ENCODE measurements at regions not wholly inside any gene's neighbourhood (a gene's known extent, or its start where the extent isn't known, plus 50 kb on each side); places are given as distances from the start of the nearest gene placed in this dataset.
"Not testable (repeated sequence)": the region's sequence is repeated elsewhere in the genome, so short reads cannot be mapped to it uniquely, and the experiment has no call there.

DNA sequence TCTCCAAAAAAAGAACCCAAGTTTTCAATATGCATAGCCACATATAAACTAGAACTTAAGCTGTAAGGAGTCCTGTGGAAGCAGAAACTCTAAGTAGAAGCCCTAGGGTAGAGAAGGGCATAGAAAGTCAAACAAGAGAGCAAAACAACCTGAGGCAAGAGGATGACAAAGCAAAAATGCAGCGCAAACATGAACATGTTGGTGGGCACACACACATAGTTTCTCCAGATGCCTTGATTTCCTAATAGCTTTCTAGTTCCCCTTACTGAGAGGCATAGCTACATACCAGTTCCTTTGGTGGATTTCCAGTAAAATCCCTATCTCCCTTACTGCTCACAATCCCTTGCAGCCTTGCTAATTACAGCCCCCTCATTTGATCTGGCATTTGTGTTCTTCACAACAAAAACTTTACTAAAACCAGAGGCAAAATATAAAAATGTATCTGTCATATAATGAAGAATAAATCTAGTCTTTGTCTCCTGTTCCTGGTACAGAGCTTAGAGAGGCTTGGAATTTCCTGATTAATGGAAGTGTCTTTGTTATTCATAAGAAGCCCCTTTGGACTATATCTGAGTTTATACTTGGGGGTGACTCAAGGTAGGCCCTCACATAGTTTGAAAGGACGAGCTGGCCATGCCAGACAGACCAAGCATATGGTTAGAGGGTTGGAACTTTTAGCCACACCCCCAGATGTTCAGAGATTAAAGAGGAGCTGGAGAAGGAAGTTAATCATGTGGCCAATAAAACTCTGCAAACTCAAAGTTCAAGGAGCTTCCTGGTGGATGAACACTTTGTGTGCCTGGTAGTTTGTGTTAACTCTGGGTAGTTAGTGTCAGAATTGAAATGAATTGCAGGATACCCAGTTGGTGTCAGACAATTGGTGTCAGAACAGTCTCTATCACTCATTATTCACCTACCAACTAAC lies 52.7 kb upstream of the ZCCHC13 start:
- DNase-seq, result no peak

- DNase-seq, result no peak
Observed at GRCh38 chrX:74250574-74250973, 53.4 kb upstream of the ZCCHC13 start.

DNA sequence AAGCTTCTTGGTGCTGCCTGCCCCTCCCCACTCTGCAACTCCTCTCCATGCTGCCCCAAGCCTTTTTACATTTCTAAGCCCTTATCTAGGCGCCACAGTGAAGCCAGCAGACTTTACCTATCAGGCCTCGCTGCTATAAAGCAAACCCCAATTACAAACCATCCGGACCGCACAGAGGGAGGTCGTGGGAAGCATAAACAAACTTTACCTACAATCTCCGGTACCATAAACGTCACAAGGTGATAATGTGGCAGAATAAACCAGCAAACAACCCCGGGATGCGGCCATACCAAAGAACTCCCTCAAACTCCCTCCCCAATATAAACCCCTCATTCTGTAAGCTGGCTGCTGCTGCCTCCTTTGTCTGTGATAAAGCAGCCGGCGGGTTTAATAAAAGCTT lies 54.0 kb upstream of the ZCCHC13 start:
- no peak for DNase-seq

- no peak for DNase-seq
Observed at GRCh38 chrX:74248889-74249288, 55.1 kb upstream of the ZCCHC13 start.

DNA sequence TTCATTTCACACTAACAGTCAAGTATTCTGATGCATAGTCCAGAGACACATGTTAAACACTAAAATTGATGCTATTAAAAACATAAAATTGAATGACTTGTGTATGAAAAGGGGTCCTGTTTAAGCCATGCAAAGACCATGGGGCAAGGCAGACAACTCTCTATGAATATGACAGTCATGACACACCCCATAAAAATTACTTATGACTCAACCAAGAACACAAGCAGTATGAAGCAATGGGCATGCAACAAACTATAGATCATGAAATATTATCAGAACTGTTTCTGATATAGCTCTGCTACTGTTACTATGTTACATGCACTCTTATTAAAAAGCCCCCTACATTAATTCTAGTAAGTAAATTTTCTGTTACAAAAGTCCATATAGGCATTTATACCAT lies 57.5 kb upstream of the ZCCHC13 start:
- no peak for DNase-seq

DNA sequence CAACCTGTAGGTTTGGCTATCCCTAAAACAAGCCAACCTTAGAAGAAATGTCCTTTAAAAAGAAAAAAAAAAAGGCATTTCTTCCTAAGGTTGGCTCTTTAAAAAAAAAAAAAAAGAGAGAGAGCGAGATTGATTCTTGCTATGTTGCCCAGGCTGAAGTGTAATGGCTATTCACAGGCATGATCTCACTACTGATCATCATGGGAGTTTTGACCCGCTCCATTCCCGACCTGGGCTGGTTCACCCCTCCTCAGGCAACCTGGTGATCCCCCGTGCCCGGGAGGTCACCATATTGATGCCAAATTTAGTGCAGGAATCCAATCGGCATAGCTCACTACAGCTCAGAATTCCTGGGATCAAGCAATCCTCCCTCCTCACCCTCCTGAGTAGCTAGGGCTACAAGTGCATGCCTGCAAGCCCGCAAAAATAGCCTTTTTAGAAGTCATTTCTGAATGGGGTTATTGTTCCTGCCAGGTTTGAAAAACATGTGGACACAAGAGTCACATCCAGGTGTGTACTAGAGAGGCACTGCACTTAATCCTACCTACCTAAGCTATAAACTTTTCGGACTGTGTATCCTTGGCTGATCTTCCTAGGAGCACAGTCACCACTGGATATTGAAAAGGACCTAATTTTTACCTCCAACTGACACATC lies 61.4 kb upstream of the ZCCHC13 start:
- no peak for DNase-seq

DNA sequence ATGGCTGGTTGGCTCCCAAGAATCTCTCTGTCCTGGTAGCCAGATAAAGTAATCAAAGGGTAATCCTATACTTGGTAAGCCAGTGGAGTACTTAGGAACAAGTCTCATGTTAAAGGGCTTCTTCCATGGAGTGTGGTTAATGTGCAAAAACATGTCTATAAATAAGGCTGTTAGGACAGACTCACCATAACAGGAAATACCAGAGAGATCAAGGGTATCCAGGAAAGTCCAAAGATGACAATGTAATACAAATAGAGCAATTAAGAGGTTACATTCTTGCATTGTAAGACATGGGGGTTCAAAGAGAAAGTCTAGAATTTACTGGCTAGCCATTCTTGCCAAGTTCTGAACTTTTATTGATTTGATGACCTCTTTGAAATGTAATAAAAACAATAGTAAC lies 61.9 kb upstream of the ZCCHC13 start:
- DNase-seq, result no peak

GRCh38 chrX:74238771-74239170 lies 65.2 kb upstream of the ZCCHC13 start:
- no peak for DNase-seq

- no peak for DNase-seq
Observed at GRCh38 chrX:74234818-74235217, 69.2 kb upstream of the ZCCHC13 start.

DNA sequence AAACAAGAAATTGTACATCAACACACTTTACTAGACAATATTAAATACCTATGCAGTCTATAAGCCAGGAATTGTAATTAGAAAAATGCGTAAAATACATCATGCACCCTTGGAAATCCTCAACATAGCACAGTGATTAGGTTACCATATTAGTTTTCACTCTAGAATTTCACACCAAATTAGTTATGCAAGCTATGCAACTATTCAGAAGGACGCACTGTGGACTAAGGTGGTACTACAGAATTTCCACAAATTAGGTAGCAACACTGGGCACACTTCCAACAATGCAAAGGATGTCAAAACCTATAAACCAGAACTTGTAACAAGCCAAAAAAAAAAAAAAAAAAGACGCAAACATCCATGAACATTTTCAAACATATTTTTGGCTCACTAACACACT lies 71.1 kb upstream of the ZCCHC13 start:
- DNase-seq, result no peak

DNA sequence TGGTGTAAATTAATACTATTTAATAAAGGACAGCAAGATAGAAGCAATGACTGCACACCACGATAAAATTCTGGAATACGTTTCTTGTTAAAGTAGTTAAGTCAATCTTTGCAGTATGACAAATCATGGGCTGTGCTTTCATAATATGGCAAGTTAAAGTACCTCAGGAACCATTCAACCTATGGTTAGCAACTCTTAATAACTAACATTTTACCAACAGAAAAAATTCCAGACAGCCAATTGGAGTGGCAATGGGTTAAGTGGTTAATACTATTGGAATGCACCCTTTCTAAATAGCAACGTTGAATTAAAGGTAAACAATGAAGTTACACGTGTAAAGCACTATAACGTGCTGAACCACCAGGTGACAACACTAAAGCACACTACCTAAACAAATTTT lies 72.4 kb upstream of the ZCCHC13 start:
- no peak for DNase-seq

DNA sequence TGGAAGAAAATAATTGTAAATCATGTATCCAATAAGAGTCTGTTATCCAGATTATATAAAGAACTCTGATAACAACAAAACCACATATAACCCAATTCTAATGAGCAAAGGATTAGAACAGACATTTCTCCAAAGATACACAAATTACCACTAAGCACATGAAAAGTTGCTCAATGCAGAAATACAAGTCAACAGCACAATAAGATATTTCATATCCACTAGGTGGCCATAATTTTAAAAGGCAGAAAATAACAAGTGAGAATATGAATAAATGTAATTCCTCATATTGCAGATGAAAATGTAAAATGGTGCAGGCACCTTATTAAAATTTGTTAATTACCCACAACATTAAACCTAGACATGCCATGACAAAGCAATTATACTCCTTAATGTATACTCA lies 73.9 kb upstream of the ZCCHC13 start:
- no peak for DNase-seq

GRCh38 chrX:74225111-74225510 lies 78.9 kb upstream of the ZCCHC13 start:
- DNase-seq, result no peak

DNA sequence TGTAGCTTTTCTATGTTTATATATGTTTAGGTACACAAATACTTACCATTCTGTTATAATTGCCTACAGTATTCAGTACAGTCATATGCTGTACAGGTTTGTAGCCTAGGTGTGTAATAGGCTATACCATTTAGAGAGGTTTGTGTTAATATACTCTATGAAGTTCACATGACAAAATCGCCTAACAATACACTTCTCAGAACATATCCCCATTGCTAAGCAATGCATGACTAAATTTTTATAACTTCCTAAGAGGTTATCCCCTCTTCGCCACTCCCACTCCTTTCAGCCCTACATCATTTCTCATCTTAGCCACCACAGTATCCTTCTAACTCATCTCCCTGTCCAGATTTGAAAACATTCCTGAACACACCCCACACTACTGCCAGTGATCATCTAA lies 83.7 kb upstream of the ZCCHC13 start:
- no peak for DNase-seq

GRCh38 chrX:74218895-74219294 lies 85.1 kb upstream of the ZCCHC13 start:
- DNase-seq, result no peak

DNA sequence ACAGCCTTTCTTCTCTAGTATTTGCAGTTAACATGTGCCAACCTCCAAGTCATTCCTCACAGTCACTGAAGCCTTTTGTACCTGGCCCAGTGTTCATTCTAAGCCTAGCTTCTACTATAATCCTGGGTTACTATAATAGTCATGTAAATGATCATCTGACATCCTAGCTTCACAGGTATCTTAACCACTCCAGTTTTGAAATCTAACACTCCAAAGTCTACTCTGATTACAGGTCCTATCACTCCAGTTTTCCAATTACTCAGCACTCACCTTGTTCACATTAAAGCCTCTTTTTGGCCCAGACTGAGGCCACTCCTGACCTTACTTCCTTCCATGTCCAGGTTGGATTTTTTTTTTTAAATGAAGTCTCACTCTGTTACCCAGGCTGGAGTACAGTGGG lies 87.6 kb upstream of the ZCCHC13 start:
- DNase-seq, result no peak

DNA sequence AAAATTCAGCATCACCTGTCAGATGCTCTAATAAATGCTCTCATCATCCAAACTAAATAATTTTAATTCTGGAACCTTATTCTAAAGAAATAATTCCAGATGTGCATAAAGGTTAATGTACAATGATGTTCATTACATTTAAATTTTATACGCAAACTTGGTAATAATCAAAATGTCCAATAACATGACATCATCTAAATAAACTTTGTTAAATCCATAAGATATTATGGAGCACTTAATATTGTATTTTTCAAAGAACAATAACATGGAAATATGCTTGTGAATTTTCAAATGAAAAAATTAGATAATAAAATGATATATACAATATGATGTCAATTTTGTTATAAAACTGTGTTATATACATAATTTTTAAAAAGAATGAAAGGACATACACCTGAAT lies 92.1 kb upstream of the ZCCHC13 start:
- no peak for DNase-seq

DNA sequence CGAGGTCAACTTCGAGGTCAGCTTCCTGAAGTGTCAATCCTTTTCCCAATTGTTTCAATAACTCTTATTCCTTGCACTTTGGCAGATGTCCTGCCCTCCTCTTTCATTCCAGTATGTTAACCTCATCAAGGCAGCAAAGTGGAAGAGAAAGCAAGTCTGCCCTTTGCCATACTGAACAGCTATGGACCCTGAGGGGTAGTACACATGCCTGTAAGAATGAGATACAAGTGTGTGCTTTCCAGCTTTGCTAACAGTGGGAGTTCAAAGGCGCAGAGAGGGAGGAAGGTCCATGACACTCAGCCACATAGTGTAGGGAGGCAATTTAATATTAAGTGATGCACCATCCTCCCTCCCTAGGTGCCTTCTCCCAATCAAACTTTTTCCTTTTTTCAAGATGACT lies 96.4 kb upstream of the ZCCHC13 start:
- no peak for DNase-seq

GRCh38 chrX:74195605-74196004 lies 108.4 kb upstream of the ZCCHC13 start:
- DNase-seq, result no peak

DNA sequence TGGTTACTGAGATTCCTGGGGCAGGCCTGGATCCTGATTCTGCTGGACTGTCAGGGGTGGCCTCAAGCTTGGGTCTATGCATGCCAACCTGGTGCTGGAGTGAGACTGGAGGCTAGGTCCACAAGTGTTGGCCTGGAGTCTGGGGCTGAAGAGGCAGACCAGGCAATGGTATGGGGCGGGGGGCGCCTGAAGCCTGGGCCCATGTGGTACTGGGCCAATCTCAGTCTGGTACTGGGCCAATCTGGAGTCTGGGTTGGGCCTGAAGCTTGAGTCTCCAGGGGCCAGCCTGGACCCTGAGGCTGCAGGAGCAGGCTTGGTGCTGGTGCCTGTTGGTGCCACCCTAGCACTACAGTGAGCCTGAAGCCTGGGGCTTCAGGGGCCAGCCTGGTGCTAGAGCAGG lies 108.9 kb upstream of the ZCCHC13 start:
- DNase-seq, result no peak

- DNase-seq, result no peak
Observed at GRCh38 chrX:74187211-74187610, 116.8 kb upstream of the ZCCHC13 start.

DNA sequence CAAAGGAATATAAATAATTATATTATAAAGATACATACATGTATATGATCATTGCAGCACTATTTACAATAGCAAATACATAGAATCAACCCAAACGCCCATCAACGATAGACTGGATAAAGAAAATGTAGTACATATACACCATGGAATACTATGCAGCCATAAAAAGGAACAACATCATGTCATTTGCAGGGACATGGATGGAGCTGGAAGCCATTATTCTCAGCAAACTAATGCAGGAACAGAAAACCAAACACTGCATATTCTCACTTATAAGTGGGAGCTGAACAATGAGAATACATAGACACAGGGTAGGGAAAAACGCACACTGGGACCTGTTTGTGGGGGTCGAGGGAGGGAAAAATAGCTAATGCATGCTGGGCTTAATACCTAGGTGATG lies 120.9 kb upstream of the ZCCHC13 start:
- DNase-seq, result not testable (repeated sequence)

GRCh38 chrX:74181976-74182375 lies 122.0 kb upstream of the ZCCHC13 start:
- DNase-seq, result not testable (repeated sequence)

GRCh38 chrX:74180716-74181115 lies 123.3 kb upstream of the ZCCHC13 start:
- DNase-seq, result no peak

- no peak for DNase-seq
Observed at GRCh38 chrX:74179990-74180389, 124.0 kb upstream of the ZCCHC13 start.

Data from activated T-cell treated with anti-CD3 and anti-CD28 coated beads, Interleukin-2, amount 50 U/mL, for 48 hours (primary cell).